HG03045 (cell line): ENCODE measurements at regions not wholly inside any gene's neighbourhood (a gene's known extent, or its start where the extent isn't known, plus 50 kb on each side); places are given as distances from the start of the nearest gene placed in this dataset.

Source experiments
- ATAC-seq: cut with Tn5 transposase; IDR thresholded peaks from one replicate; pipeline ENCODE4 v1.9.1; 2021; ENCODE audit warnings: mild to moderate bottlenecking, moderate library complexity; ENCODE audit not compliant: unreplicated experiment

DNA sequence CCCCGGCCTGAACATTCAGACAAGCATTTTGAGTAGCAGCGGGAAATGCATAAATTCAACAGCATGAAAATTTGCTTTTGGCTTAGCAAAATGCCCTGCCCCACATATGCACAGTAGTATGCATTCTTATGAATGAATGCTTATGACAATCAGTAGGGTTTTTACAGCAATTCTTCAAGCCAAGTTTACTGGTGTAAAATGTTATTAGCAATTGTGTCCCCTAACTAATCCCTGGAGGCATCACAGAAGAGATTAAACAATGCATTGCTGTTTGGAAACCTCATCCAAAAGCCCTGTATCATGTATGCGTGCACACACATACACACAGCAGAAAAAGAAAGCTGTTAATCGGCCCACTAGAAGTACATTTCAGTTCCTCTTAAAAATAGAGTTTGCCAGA, 406.5 kb downstream of the LRIG3 start:
- no peak for ATAC-seq

DNA sequence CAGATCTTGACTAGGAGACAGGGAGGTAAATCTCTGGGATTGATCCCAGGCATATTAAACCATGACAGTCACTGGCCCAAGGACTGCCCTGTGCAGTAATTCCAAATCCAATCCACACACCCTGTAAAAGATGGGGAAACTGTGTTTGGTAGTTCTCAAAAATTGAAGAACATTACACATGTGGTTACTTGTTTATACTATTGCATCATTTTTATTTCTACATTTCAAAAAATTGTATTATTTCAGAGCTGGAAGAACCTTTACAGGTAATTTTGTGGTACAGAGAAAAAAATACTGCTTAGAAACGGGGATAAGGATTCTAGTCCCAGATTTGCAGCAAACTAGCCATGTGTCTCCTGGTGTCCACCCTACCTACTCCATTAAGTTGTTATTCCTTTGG, 400.5 kb downstream of the LRIG3 start:
- no peak for ATAC-seq

DNA sequence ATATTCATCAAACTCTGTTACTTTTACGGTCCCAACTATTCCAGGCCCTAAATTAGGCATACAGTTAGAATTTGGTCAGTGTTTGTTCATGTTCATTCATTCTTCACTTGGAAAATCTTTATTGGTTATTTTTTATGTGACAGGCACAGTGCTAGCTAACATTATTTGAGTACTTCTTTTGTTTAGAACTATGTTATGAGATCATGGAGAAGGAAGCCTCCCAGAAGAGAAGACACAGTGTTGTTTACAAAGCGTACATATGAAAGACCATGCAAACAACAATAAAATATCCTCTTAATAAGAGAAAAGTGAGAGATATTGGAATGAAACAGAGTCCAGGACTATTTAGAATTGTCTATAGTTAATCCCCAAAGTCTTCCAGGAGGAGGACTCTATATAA, 399.2 kb downstream of the LRIG3 start:
- no peak for ATAC-seq

DNA sequence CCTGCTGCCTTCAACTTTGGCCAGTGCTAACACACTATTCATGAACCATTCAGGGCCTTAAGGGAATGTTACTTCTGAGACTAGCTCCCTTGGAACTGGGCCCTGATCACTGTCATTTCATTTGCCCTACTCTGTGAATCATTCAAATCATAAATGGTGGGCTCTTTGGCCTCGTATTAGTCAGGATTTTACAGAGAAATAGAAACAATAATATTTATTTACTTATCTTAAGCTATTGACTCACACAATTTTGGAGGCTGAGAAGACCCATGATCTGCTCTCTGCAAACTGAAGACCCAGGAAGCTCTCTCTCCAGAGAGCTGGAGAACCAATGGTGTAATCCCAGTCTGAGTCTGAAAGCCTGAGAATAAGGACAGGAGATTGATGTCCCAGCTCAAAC, 398.5 kb downstream of the LRIG3 start:
- ATAC-seq = no peak

DNA sequence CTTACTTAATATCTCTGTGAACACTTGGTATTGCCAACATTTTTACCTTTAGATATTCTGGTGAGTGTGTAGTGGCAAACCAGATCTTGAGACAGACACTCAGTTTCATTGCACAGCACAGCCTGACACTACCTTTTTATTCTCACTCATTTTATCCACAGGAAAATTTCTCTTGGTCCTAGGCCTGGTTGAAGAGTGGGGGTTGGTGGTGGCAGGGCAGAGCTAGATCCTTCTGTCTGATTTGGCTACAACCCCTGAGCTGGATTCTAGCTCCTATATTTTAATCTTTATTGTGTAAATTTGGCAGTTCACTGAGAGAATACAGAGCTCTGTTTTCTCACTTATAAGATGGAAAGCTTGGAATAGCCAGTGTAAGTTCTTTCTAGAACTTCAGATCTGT, 396.9 kb downstream of the LRIG3 start:
- no peak for ATAC-seq

DNA sequence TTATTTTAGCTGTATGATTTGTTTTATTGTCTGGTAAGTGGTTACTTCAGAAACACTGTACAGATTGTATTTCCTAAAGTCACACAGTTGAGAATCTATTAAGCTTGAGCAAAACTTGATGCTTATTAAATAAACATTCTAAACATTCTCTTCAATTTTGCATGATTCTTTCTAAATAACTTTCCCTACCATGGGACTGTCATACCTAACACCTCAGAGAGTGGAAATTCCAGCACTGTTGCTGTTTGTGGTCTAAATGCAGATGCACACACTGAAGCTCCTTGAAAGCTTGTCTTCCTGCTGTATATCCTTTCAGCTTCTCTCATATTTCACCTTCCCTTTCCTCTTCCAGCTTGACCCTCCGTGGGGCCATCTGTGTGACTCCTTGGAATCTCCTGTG, 392.0 kb downstream of the LRIG3 start:
- ATAC-seq = no peak

DNA sequence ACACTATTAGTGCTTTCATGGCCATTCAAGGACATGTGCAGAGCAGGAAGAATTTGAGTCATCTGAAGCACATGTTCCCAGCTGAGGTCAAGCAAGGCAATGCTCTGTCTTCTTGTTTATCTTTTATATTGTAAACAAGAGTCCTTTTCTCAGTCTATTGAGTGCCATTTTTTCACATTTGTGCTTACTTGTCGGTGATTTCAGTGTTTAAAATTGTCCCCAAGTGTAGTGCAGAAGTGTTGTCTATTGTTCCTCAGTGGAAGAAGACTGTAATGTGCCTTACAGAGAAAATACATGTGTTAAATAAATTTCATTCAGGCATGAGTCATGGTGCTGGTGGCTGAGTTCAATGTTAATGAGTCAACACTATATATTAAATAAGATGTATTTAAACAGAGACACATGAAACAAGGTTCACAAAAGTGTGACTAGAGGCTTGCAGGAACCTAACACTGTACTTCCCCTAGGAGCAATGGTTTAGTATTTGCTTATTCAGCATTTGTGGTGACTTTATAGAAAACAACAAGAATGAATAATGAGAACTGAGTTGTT, 391.1 kb downstream of the LRIG3 start:
- no peak for ATAC-seq

DNA sequence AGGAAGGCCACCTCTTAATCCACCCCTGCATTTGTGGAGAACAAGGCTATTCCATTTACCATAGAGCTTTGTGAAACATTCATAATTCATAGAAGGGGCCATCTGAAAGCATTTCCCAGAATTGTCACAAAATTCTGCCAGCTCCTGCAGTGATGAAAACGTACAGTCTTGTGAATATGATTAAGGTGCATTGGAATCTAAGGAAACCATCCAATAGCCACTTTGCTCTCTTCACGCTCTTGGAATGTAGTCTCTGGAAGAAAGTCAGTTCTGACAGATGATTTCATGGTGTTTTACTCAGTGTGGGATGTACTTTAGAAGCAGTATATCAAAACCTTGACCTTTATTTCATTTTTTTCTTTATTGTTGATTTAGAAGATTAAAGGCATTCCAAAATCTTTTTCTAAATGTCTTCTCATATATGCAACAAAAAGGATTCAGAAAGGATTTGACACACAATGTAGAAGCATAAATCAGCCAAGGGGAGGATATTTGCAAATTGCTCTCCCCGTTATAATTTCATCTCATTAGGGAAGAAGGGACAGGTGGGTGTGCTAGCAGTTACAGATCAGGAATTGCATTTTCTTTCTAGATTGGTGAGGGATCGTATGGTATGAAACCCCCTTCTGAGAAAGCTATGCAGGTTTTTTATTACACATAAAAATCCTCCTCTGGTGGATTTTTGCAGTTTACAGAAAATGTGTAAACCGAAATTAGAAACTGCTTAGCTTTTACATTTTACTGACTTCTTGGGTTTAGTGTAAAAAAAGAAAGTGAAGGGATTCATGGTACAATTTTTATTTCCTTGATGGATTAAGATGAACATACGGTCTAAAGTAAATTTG, 390.2 kb downstream of the LRIG3 start:
- ATAC-seq = no peak

DNA sequence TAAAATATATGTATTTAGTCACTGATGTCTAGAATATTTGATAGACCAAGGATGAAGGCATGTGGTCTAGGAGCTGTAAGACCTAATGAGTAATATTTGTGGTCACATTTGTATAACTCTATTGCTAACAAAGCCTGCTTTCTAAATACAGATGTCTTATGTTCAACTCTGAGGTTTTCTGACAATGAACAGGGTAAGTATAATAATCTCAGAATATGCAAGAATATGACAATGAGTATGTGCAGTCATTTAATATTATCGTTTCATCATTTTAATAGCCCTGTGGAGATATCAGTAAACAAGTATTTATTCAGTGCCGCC, 389.6 kb downstream of the LRIG3 start:
- ATAC-seq = no peak

DNA sequence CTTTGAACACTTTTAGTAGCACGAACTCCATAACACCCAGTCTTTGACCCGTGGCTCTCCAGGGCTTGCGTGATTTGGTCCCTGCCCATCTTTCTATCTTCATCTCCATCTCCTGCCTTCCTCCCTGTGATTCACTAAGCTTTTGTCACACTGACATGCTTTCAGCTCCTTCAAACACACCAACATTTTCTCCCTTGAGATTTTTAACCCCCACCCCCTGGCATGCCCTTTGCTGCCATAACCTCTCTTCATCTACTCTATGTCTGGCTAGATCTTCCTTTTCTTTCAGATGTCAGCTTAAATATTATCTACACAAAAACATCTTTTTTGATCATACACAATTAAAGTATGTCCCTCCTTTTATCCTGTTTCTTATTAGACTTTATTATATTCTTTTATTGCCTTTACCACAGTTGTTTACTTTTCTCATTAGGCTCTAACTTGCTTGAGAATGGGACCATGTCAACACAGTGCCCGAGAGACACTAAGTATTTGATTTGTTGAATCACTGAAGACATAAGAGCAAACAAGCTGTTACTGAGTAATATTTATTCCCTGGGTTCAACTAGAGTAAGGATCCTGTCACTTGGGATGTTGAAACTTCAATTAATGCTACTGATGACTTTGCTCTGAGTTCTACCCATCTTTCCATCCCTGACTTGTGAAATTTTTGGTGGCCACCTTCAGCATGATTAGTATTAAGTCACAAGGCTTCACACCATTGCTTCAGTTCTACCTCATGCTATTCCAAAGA, 387.3 kb downstream of the LRIG3 start:
- no peak for ATAC-seq

DNA sequence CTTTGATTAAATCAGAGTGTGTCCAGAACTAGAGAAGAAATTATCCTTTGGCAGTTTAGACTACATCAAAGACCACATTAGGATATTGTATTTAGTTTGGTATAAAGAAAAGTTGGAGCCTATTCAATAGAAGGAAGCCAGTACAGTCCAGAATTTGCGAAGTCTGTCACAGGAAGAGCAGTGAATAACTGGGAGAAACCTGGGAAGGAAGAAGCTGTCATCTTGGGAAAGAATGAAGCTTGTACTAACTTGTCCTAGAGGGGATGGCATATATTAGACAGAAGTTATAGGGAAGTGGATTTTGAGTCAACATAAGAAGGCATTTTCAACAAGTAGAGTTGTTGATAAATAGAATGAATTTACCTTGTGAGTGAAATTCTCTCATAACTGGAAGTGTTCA, 386.7 kb downstream of the LRIG3 start:
- ATAC-seq = no peak

DNA sequence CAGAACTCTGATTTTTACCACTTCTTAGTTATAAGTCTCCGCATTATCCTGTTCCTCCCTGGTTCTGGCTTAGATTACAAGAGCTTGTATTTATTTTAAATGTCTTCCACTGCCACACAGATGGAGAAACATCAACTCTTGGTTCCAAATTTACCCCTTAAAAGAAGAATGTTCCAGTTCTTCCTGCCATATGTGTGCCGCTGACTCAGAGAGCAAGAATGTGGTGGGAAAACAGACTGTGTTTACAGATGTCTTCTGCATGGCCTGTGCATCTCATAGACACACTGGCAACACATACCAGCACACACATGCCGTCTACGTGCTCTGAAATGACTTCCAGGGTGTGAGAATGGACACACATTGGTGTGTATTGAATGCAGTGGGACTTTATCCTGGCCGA, 383.0 kb downstream of the LRIG3 start:
- no peak for ATAC-seq

DNA sequence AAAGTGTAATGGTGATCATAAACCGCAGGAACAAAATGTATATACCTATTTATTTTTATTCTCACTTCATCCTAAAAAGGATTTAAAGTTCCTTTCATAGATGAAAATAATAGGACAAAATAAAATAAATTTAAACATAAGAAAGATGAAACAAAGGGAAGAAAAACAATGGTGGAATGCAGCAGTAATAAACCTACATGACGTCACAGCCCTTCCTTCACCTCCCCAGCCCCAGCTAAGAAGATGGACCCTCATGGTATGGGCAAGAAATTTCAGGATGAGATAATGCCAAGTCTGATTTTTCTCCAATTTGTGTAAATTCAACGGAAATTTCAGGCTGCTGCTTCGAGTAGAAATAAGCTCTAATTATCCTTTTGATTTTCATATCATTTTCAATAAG, 381.0 kb downstream of the LRIG3 start:
- ATAC-seq = no peak

DNA sequence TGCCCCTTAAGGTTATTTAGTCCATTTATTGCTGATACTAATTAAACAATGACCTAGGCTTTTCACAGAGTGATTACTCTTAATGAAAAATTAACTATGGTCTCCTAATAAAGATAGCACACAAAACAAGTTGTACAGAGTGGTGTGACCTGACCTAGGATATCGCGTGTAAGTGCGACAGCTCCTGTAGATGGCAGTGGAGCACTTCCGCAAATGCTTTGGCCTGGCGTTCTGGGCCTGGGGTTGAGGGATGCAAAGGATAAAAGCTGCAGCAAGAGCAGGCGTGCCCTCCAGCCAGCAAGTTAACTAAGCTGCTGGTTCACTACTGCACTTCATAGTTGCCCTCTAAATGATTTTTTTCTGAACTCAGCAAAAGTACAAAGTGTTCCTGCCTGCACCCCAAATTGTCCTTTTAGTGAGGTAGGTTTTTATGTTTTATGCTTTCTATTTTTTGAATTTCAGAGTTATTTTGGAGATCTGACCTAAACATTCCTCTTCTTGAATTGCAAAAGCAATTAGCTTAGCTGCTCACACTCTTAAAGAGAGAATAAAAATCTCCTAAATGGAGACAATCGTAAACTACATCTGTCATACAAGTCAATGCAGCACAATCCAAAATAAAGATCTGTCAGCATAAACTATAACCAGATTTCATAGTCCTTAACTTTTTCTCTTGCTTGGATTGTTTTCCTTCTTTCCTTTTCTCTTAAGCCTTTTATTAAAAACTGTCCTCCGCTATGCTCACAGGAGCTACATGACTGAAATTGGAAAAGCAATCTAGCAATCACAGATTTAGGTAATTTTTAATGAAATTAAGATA, 379.6 kb downstream of the LRIG3 start:
- peak; percentile 62 for ATAC-seq

DNA sequence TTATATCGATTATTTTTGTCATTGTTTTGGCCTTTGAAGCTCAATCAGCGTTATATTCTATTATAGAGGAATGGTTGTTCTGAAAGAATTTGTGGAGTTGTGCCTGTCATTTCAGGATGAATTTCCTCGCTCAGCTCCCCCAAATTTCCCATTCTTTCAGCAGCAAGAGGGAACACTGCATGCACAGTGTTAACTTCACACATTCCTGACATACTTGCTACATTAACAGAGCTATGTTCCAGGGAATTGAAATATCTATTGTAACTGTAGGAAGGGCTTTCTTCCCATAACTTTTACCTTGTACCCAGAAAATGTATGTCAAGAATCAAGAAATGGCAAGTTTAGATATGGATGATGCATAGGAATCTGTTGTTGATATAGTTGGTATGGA, 379.0 kb downstream of the LRIG3 start:
- ATAC-seq = no peak

DNA sequence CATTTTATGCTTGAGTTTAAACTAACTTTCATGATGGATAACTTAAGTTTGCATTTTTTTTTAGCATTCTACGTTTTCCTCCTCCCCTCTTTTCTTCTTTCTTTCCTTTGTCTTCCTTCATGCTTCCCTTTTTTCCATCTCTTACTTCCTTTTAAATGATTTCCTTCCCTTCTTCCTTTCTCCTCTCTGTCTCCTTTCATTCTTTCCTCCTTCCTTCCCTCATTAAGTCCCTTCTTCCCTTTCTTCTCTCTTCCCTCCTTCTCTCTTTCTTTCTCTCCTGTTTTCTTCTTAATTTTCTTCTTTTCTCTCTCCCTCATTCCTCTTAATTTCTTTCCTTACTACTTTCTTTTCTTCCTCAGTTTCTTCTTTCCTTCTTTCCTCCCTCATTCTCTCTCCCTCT, 376.0 kb downstream of the LRIG3 start:
- no peak for ATAC-seq

DNA sequence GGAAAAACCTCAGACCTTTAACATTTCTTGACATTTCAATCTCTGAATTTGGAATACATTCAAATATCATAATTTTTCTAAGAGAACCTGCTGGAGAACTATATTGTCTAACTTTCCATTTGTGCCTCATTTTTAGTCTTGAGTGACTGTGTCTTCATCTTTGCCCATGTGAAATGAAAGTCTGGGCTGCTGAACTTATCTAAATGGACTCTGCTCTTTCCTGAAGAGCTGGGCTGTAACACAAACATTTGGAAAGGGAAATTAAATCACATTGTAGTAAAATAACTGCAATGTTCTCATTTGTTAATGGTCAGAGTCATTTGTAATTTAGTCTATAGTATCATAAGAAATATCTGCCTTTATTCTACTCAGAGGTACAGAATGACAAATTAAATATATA, 373.1 kb downstream of the LRIG3 start:
- no peak for ATAC-seq

DNA sequence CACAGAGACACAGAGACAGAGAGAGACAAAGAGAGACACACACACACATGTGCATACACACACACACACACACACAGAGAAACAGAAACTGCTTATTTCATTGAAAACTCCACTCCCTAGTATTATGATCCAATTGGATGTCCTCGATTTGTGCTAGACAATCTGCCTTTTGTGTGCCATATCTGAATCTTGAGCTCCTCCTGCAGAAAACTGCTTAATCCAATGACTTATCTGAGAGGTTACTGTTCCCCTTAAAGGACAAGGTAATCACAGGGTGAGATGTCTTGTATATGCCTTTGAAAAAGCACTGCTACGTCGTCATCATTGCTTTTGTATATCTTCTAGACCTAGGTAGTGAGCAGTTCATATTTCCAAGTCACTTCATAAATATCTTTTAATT, 371.5 kb downstream of the LRIG3 start:
- ATAC-seq = no peak

DNA sequence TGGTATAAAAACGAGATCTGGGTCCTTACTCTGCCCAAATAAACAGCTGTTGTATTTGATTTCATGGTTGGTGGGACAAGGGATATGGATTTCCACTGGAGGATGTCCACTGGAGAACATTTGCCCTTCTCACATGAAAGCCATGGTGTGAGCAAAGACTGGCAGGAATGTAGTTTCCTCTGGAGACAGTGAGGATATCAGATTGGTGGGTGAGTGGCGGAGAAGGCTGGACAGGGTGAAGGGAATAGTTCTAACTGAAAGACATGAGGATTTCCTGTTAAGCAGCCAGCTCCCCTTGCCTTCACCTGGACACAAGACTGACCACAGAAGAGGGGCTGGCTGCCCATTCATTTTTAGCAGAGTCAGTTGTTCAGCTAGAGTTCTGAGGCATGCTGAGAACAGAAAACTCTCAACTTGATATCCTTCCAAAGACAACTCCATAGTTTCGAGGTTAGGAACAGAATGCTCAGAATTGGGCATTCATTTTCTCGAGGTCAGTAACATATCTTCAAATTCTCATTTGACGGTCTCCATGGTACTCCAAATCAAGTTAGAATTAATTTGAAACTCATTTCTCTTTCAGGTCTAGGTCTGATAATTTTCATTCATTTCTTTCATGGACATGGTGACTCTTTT, 365.7 kb downstream of the LRIG3 start:
- no peak for ATAC-seq

DNA sequence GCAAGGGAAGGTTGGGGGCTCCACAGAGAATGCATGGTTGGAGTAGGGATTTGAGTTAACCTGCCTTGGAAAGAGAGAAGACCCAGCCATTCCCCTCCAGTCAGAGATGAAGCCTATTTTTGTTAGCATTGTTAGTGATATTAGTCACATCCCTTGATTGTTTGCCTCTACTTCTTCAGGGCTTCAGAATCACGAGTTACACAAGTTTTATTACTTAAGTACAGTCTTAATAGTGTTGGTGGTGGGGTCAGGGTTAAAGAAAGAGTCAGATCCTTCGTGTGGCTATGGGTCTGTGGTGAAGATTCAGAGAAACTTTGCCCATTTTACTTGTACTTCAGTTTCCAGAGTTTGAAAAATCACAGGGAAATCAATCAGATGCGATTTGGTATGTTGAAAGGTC, 363.1 kb downstream of the LRIG3 start:
- ATAC-seq = no peak

DNA sequence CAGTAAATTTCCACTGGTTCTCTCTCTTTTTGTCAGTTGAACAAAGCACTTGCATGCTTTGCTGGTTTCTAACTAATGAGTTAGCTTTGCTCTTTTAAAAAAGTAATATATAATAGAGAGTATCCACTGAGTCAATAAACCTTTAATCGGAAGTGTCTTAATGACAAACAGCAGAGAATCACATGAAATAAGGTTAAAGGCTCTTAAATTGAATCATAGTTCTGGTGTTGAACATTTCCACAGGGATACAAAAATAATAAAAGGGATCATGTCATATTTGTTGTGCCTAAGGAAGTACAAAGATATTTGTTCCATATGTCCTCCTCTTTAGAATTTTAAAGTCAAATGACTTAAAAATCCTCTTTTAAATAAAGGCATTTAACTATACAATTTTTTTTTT, 362.6 kb downstream of the LRIG3 start:
- ATAC-seq = no peak
